Peyer's patch (tissue), 4 donors: ENCODE measurements at regions not wholly inside any gene's neighbourhood (a gene's known extent, or its start where the extent isn't known, plus 50 kb on each side); places are given as distances from the start of the nearest gene placed in this dataset.

Experiments used
- POLR2A ChIP-seq, 2 donors: fragments of 450-650 bp; IDR thresholded peaks; one replicate each; pipeline ENCODE4 v1.5.1; 2017; ENCODE audit warnings: antibody characterized with exemption in 2 of 2, mild to moderate bottlenecking in 2 of 2, moderate library complexity in 2 of 2
- TF ChIP-seq, protein P1 (sequence below), 6 experiments: fragments of 450-650 bp in 4 of 6; fragments of 200-600 bp in 2 of 6; sonication (generic) in 1 of 6; IDR thresholded peaks; one replicate each; pipeline ENCODE4 v1.5.1; 2017 to 2019; ENCODE audit warnings: antibody characterized with exemption in 6 of 6, mild to moderate bottlenecking in 3 of 6, moderate library complexity in 1 of 6

DNA sequence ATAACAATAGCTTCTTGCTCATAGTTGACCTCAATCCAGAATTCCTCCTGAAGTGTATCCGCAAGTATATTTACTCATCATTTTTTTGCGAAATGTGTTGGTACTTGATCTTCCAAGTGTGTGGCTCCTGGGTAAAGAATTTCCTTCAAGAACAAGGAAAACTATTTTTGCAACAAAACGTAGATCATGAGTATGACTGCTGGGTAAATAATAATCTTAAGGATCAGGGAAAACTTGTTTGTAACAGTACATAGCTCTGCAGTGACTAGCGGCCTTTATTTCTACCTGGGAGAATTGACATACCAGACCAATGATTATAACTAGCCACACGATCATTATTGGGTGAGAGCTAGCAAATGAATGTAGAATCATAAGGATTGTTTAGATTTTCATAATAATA is 1311.7 kb downstream of the ARAP2 start:
- no peak for TF ChIP-seq POLR2A (IDR thresholded peaks at IDR 0.05)
- TF ChIP-seq, protein P1, sequence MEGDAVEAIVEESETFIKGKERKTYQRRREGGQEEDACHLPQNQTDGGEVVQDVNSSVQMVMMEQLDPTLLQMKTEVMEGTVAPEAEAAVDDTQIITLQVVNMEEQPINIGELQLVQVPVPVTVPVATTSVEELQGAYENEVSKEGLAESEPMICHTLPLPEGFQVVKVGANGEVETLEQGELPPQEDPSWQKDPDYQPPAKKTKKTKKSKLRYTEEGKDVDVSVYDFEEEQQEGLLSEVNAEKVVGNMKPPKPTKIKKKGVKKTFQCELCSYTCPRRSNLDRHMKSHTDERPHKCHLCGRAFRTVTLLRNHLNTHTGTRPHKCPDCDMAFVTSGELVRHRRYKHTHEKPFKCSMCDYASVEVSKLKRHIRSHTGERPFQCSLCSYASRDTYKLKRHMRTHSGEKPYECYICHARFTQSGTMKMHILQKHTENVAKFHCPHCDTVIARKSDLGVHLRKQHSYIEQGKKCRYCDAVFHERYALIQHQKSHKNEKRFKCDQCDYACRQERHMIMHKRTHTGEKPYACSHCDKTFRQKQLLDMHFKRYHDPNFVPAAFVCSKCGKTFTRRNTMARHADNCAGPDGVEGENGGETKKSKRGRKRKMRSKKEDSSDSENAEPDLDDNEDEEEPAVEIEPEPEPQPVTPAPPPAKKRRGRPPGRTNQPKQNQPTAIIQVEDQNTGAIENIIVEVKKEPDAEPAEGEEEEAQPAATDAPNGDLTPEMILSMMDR (IDR thresholded peaks at IDR 0.05) = no peak
